ENCODE measurements at regions not wholly inside any gene's neighbourhood (a gene's known extent, or its start where the extent isn't known, plus 50 kb on each side); places are given as distances from the start of the nearest gene placed in this dataset.
"Not testable (repeated sequence)": the region's sequence is repeated elsewhere in the genome, so short reads cannot be mapped to it uniquely, and the experiment has no call there.

DNA sequence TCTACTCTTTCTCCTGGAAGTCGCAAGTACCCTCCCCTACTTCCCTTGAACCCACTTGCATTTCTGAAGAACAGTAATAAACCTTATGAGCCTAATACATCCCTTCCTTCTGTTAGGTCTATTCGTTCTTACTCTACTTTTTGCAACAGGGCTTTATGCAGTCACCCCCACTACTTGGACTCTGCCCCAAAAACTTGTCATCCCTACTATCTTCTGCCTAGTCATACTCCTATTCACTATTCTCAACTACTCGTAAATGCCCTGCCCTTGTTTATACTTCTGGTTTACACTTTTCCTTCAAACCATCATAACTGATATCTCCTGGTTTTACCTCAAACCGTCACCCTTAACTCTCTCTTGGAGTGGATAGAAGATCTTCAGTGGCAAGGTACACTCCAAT is 55.2 kb upstream of the SLIT2 start:
- DNase-seq = no peak
- no peak for TF ChIP-seq GATA1 (IDR thresholded peaks at IDR 0.05; ENCODE audit: low read depth, low read length)
- TF ChIP-seq POLR2A (IDR thresholded peaks at IDR 0.05; ENCODE audit: low read length) = no peak

DNA sequence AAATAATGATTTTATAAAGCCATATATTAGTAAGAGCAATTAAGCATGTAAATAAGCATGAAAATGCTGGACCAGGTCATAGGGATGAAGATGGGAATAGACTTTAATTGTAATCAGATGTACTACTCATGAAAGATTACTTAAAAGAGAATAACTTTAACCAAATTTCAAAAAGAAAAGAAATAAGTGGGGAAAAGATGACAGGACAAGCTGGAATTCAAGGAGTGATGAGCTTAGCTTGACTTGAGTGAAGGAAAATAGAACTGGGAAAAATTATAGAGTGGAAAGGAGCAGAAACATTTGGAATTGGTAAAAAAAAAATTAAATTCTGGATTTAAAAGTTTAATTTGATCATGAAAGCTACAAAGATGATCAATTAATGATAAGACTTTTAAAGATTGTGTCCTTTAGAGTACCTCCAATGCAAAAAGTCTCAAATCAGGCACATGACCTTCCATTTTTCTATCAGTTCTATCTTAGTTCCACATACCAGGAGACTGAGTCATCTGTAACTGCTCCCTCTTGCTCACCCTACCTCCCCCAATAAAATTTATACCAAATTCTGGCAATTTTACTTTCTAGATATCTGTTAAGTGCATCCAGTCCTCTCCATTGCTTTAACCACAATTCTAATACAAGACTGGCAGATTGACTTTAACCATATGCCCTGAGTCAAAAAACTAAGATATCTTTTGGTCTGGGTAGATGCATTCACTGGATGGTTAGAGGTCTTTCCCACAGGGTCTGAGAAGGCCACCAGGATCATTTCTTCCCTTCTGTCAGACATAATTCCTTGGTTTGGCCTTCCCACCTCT is 56.4 kb upstream of the SLIT2 start:
- DNase-seq = no peak
- TF ChIP-seq GATA1 (IDR thresholded peaks at IDR 0.05; ENCODE audit: low read depth, low read length) (no peak), POLR2A (IDR thresholded peaks at IDR 0.05; ENCODE audit: low read length) (no peak)

DNA sequence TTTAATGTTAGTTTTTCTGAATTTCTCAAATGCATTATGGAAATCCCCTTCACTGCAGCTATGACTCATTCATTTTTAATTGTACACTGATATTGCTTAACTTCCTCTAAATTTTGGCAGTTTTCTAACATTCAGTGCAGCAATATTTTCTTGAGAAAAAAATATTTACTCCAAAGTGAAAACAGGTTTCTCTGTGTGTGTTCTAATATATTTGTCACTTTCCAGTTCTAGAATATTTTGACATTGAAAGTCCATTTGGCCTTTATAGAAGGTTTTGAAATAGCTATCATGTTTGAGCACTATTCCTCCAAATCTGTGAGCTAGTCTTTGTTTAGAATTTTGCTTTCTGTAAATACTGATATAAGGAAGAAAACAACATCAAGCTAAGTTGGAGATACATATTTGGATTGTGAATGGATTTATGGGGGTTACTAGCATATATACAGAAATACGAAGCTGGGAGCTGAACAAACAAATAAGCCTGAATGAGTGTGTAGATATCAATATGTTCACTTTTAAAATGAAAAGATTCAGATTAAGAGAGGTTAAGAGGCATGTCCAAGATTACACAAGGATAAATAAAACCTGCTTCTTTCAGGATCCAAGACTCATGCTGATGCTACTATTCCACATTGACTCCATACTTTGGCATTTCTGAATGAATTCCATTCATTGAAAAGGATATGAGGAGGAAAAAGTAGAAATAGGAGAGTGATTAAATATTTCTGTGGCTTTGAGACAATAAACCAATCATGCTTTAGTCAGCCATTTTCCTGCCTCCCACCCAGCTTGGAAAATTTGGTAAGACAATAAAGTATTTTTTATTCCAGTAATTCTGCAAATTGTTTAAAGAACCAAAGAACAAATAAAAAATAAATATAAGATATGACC is 57.3 kb upstream of the SLIT2 start:
- no peak for DNase-seq
- no peak for TF ChIP-seq POLR2A (IDR thresholded peaks at IDR 0.05; ENCODE audit: low read length)
- no peak for TF ChIP-seq GATA1 (IDR thresholded peaks at IDR 0.05; ENCODE audit: low read depth, low read length)

DNA sequence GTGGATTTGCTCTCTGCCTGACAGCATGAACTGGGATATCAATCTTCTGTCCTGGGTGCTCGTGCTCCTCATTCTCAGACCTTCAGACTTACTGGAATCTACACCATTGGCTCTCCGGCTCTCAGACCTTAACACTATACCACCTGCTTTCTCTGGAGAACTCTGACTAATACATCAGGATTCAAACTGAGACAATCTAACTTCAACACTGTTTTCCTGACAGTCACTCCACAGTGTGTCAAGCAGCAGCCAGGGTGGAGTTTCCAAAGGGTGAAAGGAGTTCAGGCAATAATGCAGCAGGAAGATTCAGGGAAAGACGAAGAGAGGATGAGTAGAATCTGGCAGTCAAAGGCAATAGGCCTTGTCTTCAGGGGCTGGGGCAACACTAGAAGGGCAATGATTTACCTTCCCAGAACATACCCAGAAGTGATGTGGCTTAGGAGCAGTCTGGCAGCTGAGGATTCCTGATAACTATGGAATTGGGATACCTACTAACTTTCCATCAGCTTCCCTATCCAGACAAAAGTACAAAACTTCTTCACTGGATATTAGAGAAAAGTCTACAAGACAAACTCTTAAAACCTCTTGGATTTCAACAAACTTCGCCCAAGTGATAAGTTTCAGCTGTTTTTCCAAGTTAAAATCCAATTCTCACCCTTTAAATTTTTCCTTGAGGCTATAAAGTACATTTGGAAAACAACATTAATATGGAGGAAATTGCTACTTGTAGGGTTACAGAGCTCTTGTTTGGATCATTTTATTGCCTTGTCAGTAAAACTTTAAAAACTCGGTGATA is 58.4 kb upstream of the SLIT2 start:
- DNase-seq = no peak
- TF ChIP-seq POLR2A (IDR thresholded peaks at IDR 0.05; ENCODE audit: low read length) (no peak), GATA1 (IDR thresholded peaks at IDR 0.05; ENCODE audit: low read depth, low read length) (no peak)

DNA sequence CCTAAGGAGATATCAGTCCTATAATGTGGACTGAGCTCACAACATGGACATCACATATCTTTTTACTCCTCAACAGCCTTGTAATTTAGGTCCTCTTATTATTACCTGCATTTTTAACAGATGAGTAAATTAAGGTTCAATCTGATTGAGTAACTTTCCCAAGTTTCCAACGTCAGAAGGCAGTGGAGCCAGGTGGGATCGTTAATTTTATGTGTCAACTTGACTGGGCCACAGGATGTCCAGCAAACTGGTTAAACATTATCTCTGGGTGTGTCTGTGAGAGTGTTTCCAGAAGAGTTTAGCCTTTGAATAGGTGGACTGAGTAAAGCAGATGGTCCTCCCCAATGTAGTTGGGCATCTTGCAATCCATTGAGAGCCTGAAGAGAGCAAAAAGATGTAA is 59.0 kb upstream of the SLIT2 start:
- DNase-seq = no peak
- no peak for TF ChIP-seq POLR2A (IDR thresholded peaks at IDR 0.05; ENCODE audit: low read length)
- TF ChIP-seq GATA1 (IDR thresholded peaks at IDR 0.05; ENCODE audit: low read depth, low read length) = no peak

DNA sequence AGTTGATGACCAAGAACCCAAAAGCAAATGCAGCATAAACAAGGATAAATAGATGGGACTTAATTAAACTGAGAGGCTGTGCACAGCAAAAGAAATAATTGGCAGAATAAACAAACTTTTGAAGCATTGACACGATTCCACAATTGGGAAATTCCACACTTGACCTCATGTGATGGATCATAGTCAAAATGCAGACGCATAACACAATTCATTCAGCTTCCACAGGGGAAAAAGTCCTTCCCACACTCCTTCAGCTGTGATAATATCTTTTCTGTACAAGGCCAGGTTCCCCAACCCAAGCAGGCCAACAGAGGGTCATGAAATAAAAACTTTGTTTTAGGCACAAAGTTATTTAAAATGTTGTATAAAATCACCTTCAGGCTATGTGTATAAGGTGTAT is 66.6 kb upstream of the SLIT2 start:
- no peak for DNase-seq
- TF ChIP-seq GATA1 (IDR thresholded peaks at IDR 0.05; ENCODE audit: low read depth, low read length) (no peak), POLR2A (IDR thresholded peaks at IDR 0.05; ENCODE audit: low read length) (no peak)

DNA sequence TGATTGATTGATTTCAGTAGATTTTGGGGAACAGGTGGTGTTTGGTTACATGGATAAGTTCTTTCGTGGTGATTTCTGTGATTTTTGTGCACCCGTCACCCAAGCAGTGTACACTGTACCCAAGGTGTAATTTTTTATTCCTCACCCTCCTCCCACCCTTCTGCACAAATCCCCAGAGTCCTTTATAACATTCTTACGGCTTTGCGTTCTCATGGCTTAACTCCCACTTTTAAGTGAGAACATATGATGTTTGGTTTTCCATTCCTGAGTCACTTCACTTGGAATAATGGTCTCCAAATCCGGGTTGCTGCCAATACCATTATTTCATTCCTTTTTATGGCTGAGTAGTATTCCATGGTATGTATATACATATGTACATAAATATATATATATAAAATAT is 68.6 kb upstream of the SLIT2 start:
- DNase-seq = not testable (repeated sequence)

DNA sequence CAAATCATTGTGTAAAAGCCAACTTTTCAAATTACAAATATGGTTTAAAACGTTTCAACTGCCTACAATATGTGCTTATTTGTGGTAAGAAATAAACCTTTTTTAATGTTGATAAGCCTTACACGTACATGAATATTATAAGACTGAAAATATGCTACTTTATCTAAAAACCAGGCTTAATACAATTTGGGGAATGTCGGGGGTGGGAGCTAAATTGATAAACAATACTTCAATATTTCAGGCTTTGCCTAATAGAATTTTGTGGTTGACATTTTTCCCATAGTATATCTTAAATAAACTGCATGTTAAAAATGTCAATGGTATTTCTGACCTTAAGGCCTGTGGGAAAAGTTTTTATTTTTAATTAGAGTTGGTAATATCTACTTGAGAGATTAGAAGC is 69.8 kb upstream of the SLIT2 start:
- TF ChIP-seq GATA1 (IDR thresholded peaks at IDR 0.05; ENCODE audit: low read depth, low read length) (no peak), POLR2A (IDR thresholded peaks at IDR 0.05; ENCODE audit: low read length) (no peak)
- DNase-seq = no peak

DNA sequence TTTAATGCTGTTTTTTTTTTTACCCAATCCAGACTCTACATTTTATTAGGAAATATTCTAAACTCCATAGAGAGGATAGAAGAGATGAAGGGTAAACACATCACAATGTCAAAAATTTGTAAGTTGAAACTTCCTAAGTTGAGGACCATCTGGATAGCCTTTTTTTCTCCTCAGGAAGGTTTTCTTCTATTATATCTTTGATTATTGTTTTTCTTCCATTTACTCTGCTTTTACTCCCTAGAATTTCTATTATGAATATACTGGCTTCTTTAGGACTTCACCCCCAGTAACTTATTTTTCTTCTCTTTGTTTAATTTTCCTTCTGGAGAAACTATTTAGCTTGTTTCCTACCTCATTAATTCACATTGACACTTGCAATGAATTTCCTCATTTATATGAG is 71.2 kb upstream of the SLIT2 start:
- TF ChIP-seq GATA1 (IDR thresholded peaks at IDR 0.05; ENCODE audit: low read depth, low read length) (no peak), POLR2A (IDR thresholded peaks at IDR 0.05; ENCODE audit: low read length) (no peak)

DNA sequence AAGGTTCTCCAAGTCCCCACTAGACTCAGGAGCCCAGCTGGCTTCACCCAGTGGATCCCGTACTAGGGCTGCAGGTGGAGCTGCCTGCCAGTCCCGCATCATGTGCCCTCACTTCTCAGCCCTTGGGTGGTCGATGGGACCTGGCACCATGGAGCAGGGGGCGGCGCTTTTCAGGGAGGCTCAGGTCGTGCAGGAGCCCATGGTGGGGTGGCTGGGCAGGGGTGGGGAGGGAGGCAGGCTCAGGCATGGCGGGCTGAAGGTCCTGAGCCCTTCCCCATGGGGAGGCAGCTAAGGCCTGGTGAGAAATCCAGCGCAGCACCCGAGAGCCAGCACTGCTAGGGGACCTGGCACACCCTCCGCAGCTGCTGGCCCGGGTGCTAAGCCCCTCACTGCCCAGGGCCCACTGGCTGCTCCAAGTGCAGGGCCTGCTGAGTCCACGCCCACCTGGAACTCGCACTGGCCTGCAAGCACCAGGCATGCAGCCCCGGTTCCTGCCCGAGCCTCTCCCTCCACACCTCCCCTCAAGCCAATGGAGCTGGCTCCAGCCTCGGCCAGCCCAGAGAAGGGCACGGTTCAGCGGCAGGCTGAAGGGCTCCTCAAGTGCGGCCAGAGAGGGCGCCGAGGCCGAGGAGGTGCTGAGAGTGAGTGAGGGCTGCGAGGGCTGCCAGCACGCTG is 72.7 kb upstream of the SLIT2 start:
- no peak for TF ChIP-seq POLR2A (IDR thresholded peaks at IDR 0.05; ENCODE audit: low read length)
- no peak for TF ChIP-seq GATA1 (IDR thresholded peaks at IDR 0.05; ENCODE audit: low read depth, low read length)
- no peak for DNase-seq

More for the DNA sequence above, 71.2 kb upstream of the SLIT2 start:
- no peak for DNase-seq

DNA sequence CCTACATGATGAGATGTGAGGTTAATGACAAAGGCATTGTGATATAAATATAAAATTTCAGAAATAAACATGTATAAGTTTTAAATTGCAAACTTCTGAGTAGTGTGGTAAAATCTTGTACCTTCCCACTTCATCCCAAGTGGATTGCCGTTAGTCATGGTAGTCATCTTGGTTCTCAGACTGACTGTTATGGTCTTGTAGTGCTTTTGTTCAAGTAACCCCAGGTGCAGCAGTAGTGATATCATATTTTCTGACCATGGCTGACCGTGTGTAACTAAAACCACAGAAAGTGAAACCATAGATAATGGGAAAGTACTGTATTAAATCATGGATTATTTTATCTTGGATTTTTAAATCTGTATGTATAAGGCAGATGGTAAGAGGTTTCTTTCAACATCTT is 74.8 kb upstream of the SLIT2 start:
- TF ChIP-seq GATA1 (IDR thresholded peaks at IDR 0.05; ENCODE audit: low read depth, low read length) (no peak), POLR2A (IDR thresholded peaks at IDR 0.05; ENCODE audit: low read length) (no peak)
- no peak for DNase-seq

DNA sequence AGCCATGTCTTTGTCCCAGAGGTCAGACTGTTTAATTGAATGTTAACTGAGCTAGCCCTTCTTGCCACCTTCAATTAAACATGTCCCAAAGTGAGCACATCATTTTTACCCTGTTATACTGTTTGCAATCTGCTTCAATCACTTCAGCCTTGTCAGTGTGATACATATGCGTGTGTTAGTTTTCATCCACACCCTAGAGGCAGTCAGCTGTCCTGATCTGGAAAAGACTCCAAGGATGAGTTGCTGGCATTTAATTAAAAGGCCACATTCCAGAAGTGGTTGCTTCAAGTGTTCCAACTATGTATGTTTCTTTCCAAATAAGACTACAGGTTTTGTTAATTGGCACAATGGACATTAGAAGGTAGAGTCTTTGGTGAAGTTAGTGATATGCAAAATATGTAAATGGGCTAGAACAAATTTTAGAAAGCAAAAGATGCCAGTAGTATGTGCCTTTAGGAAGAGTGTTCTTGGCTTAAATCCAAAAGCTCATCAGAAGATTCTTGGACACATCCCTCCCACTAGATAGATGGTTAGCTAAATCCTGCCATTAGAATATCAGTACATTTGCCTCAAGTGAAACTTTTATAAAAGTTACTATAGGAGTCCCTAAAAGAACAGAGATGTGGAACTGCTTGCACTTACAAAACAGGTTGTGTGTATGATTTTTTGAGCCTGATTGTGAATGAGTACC is 79.5 kb upstream of the SLIT2 start:
- DNase-seq = no peak
- TF ChIP-seq GATA1 (IDR thresholded peaks at IDR 0.05; ENCODE audit: low read depth, low read length) (no peak), POLR2A (IDR thresholded peaks at IDR 0.05; ENCODE audit: low read length) (no peak)

DNA sequence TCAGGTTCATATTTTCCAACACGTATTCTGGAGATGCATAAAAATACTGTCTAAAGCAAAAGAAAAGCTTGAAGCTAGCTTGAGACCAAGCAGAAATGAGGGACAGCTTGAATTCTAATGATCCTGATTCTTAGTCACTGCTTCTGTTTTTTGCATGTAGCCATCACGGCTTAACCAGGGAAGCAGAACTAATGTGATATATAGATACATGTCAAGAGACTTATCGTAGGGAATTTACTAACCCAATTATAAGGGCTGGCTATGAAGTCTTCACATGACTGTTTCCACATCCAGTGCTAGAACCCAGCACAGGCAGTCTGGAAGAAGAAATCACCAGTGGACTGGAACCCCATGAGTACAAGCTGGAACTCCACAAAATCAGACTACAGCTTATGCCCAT is 85.2 kb upstream of the SLIT2 start:
- DNase-seq = no peak
- TF ChIP-seq POLR2A (IDR thresholded peaks at IDR 0.05; ENCODE audit: low read length) (no peak), GATA1 (IDR thresholded peaks at IDR 0.05; ENCODE audit: low read depth, low read length) (no peak)

Measured in erythroblast (primary cell).